HG02884 (cell line): ENCODE measurements at regions not wholly inside any gene's neighbourhood (a gene's known extent, or its start where the extent isn't known, plus 50 kb on each side); places are given as distances from the start of the nearest gene placed in this dataset.
"Not testable (repeated sequence)": the region's sequence is repeated elsewhere in the genome, so short reads cannot be mapped to it uniquely, and the experiment has no call there.

Experiments used
- ATAC-seq: cut with Tn5 transposase; IDR thresholded peaks from one replicate; pipeline ENCODE4 v1.9.1; 2021; ENCODE audit warnings: mild to moderate bottlenecking, moderate library complexity; ENCODE audit not compliant: unreplicated experiment

GRCh38 chr6:170036367-170036766 is 254.5 kb downstream of the DLL1 start:
- ATAC-seq, result not testable (repeated sequence)

- ATAC-seq, result no peak
Measured at GRCh38 chr6:170035901-170036304, 255.0 kb downstream of the DLL1 start.

GRCh38 chr6:170035044-170035443 is 255.8 kb downstream of the DLL1 start:
- no peak for ATAC-seq

- no peak for ATAC-seq
Measured at GRCh38 chr6:170034294-170034693, 256.6 kb downstream of the DLL1 start.

- ATAC-seq, result no peak
Measured at GRCh38 chr6:170033666-170034065, 257.2 kb downstream of the DLL1 start.

GRCh38 chr6:170032706-170033309 is 258.1 kb downstream of the DLL1 start:
- ATAC-seq, result no peak

- no peak for ATAC-seq
Measured at GRCh38 chr6:170032197-170032596, 258.7 kb downstream of the DLL1 start.

GRCh38 chr6:170031684-170032121 is 259.2 kb downstream of the DLL1 start:
- no peak for ATAC-seq

- ATAC-seq, result no peak
Measured at GRCh38 chr6:170030821-170031471, 259.9 kb downstream of the DLL1 start.

- no peak for ATAC-seq
Measured at GRCh38 chr6:170030284-170030815, 260.5 kb downstream of the DLL1 start.

GRCh38 chr6:170029416-170030283 is 261.2 kb downstream of the DLL1 start:
- ATAC-seq, result no peak

GRCh38 chr6:170028629-170029345 is 262.1 kb downstream of the DLL1 start:
- no peak for ATAC-seq

GRCh38 chr6:170027647-170028043 is 263.2 kb downstream of the DLL1 start:
- ATAC-seq, result no peak

- no peak for ATAC-seq
Measured at GRCh38 chr6:170026751-170027646, 263.9 kb downstream of the DLL1 start.

- no peak for ATAC-seq
Measured at GRCh38 chr6:170025935-170026750, 264.7 kb downstream of the DLL1 start.

GRCh38 chr6:170025341-170025911 is 265.5 kb downstream of the DLL1 start:
- ATAC-seq, result no peak

GRCh38 chr6:170024940-170025339 is 265.9 kb downstream of the DLL1 start:
- ATAC-seq, result no peak

GRCh38 chr6:170023620-170024521 is 267.0 kb downstream of the DLL1 start:
- no peak for ATAC-seq
